Stimulated activated naive B cell treated with anti-CD40 and anti-IgM and Interleukin-4, amounts not matched to agents 10 μg/mL and 1 μg/mL and 100 μg/mL, for 72 hours (primary cell): ENCODE measurements at regions not wholly inside any gene's neighbourhood (a gene's known extent, or its start where the extent isn't known, plus 50 kb on each side); places are given as distances from the start of the nearest gene placed in this dataset.

Experiments
- ATAC-seq, 2 donors: fragments of 150-1000 bp; cut with Tn5 transposase; replicated peaks; 2 replicates each; pipeline ENCODE4 v1.10.0; 2021; ENCODE audit warnings: moderate library complexity in 1 of 2
- DNase-seq: peaks from one replicate; pipeline ENCODE4 v3.0.0; 2021
- H3K27ac Mint-ChIP-seq: one replicate; pipeline ENCODE4 v1.8.0; 2022; ENCODE audit warnings: mild to moderate bottlenecking, mixed read lengths
- H3K27me3 Mint-ChIP-seq, 2 donors: one replicate each; pipeline ENCODE4 v1.8.0; 2022; ENCODE audit warnings: mixed read lengths in 2 of 2
- H3K36me3 Mint-ChIP-seq, 2 donors: one replicate each; pipeline ENCODE4 v1.8.0; 2022; ENCODE audit warnings: mixed read lengths in 2 of 2, mild to moderate bottlenecking in 1 of 2
- H3K4me1 Mint-ChIP-seq, 2 donors: one replicate each; pipeline ENCODE4 v1.8.0; 2022; ENCODE audit warnings: mixed read lengths in 2 of 2, mild to moderate bottlenecking in 1 of 2
- H3K4me3 Mint-ChIP-seq, 2 donors: one replicate each; pipeline ENCODE4 v1.8.0; 2022; ENCODE audit warnings: mild to moderate bottlenecking in 2 of 2, mixed read lengths in 2 of 2, moderate library complexity in 1 of 2
- H3K9me3 Mint-ChIP-seq, 2 donors: one replicate each; pipeline ENCODE4 v1.8.0; 2022; ENCODE audit warnings: mixed read lengths in 2 of 2, mild to moderate bottlenecking in 1 of 2

DNA sequence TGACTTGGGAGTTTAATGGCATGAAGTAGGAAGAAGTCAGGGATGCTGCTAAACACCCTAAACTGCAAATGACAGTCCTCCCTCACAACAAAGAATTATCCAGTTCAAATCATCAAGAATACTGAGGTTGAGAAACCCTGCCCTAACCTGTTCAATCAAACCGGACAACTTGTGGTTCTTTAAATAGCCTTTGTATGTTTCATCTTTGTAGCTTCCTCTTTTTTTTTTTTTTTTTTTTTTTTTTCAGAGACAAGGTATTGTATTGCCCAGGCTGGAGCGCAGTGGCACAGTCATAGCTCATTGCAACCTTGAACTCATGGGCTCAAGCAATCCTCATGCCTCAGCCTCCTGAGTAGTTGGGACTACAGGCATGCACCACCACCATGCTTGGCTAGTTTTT, 52.5 kb upstream of the TTC29 start:
- ATAC-seq, result peak; percentile 52 to 62
- no peak overlapping the region for H3K27ac Mint-ChIP-seq
- H3K9me3 Mint-ChIP-seq, result peaks cover 7 to 13% of the 10 kb centered on the region in 2 donors

DNA sequence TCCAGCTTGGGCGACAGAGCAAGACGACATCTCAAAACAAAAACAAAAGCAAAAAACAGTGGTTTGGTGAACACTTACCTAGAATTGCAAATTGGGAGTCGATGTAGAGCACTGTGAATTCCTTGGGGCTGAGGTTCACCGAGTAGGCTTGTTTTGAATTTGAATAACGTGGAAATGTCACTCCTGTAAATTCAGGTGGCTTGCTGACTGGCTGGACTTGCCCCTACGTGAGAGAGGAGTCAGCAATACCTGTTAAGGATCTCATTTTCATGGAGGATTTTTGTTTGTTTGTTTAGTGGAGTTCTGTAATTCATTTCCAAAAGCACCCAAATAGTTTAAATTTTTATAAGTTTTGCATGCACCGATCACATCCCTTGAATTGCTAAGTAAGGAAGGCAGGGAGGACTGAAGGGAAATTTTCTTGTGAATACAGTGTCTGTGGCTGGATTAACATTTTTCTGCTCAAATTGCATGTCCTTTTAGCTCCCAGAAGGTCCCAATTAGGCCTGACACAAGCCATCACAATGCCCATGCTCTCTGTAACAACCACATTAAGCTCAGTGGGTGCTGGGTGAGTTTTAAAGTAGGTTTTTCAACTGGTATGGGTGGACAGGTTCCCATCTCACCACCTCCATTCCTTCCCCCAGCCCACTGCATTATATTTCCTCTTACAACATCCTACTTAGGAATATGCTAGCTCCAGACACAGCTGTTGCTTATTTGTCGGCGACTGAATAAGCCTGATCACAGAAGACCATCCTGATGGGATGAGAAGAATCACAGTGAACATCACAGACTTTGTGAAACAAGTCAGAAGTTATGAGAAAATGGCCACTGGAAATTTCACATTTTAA, 58.5 kb upstream of the TTC29 start:
- Mint-ChIP-seq H3K27ac (no peak overlapping the region), H3K27me3 (peaks cover 0 to 5% of the 10 kb centered on the region in 2 donors), H3K9me3 (peaks cover 0 to 3% of the 10 kb centered on the region in 2 donors), H3K4me3 (no peak overlapping the region), H3K4me1 (no peaks in the 10 kb centered on the region), H3K36me3 (no peaks in the 10 kb centered on the region)
- no peak for DNase-seq
- no peak for ATAC-seq

More for the DNA sequence above, 52.5 kb upstream of the TTC29 start:
- H3K4me1 Mint-ChIP-seq, result peaks cover 4 to 6% of the 10 kb centered on the region in 2 donors
- peaks cover 4 to 5% of the 10 kb centered on the region in 2 donors for H3K27me3 Mint-ChIP-seq
- no peak overlapping the region for H3K4me3 Mint-ChIP-seq
- peaks cover 0 to 3% of the 10 kb centered on the region in 2 donors for H3K36me3 Mint-ChIP-seq
- no peak for DNase-seq

DNA sequence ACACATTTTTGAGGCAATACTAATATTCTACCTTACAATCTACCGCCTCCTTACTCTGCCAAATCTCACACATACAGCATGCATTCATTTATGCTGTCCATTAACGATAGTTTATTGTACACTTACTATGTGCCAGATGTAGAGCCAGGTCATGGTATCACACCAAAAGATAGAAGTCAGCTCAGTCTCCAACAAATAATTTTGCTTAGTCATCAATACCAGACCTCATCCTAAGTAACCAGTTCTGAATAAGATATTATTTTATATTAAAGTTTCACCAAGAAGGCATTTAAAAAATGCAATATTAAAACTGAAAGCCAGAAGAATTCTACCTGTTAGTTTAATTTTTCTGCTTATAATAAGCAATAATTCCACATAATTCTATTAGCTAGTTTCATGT, 60.6 kb upstream of the TTC29 start:
- DNase-seq (no peak), ATAC-seq (no peak)
- Mint-ChIP-seq H3K27me3 (peaks cover 0 to 8% of the 10 kb centered on the region in 2 donors), H3K4me1 (no peaks in the 10 kb centered on the region), H3K4me3 (no peak overlapping the region), H3K27ac (no peak overlapping the region), H3K9me3 (peaks cover 0 to 2% of the 10 kb centered on the region in 2 donors), H3K36me3 (no peaks in the 10 kb centered on the region)

DNA sequence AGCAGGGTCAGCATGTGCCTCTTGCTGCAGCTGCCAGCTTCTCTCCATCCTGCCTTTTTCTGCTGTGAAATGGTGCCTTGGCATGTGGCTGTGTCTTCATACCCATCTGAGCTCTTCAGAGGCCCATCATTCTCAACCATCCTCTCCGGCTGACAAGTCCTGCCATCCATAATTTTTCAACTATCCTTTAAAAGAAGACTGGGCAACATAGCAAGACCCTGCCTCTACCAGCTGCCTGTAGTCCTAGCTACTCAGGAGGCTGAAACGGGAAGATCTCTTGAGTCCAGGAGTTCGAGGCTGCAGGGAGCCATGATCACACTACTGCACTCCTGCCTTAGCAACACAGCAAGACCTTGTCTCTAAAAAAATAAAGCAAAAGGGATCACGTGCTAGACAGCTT, 64.2 kb upstream of the TTC29 start:
- peaks cover 0 to 5% of the 10 kb centered on the region in 2 donors for H3K27me3 Mint-ChIP-seq
- ATAC-seq (no peak), DNase-seq (no peak)
- no peaks in the 10 kb centered on the region for H3K4me1 Mint-ChIP-seq
- H3K9me3 Mint-ChIP-seq, result no peaks in the 10 kb centered on the region
- no peak overlapping the region for H3K4me3 Mint-ChIP-seq
- H3K27ac Mint-ChIP-seq, result no peak overlapping the region
- H3K36me3 Mint-ChIP-seq, result no peaks in the 10 kb centered on the region

DNA sequence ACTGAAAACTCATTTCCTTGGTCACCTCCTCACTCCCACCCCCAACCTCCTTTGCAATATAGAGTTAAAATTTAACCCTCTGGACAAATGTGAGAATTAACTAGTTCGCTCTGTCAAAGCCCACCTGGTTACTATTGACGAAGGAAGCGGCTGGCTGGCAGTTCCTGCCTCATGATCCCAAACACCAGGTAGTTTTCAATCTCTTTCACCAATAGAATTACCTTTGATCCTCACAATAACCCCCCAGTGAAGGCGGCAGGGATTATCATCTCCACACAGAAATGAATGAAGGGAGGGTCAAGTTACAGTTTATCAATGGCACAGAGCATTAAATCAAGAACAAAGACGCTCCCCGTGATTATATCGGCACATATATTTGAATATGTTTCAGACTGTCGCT, 65.7 kb upstream of the TTC29 start:
- Mint-ChIP-seq H3K4me1 (no peaks in the 10 kb centered on the region), H3K27ac (no peak overlapping the region), H3K9me3 (no peaks in the 10 kb centered on the region), H3K27me3 (peaks cover 5 to 8% of the 10 kb centered on the region in 2 donors), H3K36me3 (no peaks in the 10 kb centered on the region), H3K4me3 (no peak overlapping the region)
- no peak for DNase-seq
- ATAC-seq, result no peak

DNA sequence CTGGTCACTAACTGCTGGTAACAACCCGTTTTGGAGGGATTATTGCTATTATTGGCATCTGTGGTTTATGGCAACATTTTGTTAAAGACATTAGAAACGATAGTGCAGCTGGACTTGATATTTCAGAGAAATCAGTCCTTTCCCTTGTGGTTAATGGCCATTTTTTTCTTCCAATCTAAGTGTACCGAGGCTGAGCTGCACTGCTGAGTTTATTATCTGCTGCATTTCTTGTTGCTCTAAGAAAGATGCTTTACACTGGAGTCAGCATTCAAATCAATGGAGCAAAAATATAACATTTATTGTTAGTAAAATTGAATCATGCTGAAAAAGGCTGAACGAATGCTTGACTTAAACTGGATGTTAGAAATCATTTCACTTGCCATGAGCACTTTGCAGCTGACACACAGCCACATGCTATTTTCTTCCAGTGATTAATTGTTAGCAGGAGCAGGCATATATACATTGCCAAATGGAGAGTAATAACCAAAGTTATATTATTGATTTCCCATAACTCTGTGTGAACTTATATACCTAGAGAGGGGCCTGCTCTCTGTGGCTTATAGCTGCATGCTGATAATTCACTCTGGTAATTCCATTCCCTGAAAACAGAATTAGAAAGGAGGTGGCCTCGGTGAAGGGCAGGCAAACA, 66.5 kb upstream of the TTC29 start:
- H3K27ac Mint-ChIP-seq, result no peak overlapping the region
- H3K4me3 Mint-ChIP-seq, result no peak overlapping the region
- H3K36me3 Mint-ChIP-seq, result no peaks in the 10 kb centered on the region
- H3K9me3 Mint-ChIP-seq, result no peaks in the 10 kb centered on the region
- no peaks in the 10 kb centered on the region for H3K4me1 Mint-ChIP-seq
- no peak for DNase-seq
- H3K27me3 Mint-ChIP-seq, result peaks cover 8 to 9% of the 10 kb centered on the region in 2 donors
- no peak for ATAC-seq

DNA sequence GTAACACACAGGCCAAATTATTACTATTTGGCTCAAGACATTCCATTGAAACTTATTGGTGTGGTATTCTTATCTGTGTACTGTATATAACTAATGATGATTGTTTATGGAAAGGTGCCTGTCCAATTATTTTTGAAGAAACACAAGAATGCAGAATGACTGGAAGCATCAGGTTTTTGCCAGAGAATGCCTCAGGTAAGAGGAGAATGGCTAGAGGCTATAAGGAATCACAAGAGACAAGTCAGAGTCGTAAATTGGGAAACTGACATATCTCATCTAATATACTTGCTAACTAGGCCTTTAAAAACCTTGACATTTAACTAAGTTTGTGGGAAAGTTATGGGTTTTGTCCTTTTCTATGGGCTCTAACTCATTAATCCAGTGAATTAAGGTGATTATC, 69.3 kb upstream of the TTC29 start:
- Mint-ChIP-seq H3K36me3 (no peaks in the 10 kb centered on the region), H3K4me1 (no peaks in the 10 kb centered on the region), H3K27me3 (peaks cover 8 to 13% of the 10 kb centered on the region in 2 donors), H3K4me3 (no peak overlapping the region), H3K9me3 (no peaks in the 10 kb centered on the region), H3K27ac (no peak overlapping the region)
- DNase-seq (no peak), ATAC-seq (no peak)

DNA sequence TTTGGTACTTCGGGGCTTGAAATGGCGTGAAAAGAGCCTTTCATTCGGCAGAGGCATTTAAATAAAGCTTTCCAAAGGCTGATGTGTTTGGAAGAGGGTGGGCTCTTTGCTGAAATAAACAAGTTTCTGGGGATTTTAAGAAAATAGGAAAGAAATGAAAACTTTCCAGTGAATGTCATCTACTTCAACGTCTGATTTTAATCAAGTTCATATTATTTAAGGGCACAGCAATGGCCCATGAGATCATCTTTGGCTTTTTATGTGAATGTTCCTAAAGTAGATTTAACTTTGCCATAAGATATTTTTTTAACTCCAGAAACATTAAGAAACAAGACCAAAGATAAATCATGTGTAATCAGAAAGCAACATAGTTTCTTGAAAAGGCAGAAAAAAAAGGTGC, 69.8 kb upstream of the TTC29 start:
- peaks cover 8 to 11% of the 10 kb centered on the region in 2 donors for H3K27me3 Mint-ChIP-seq
- H3K4me1 Mint-ChIP-seq, result no peaks in the 10 kb centered on the region
- DNase-seq (no peak), ATAC-seq (no peak)
- H3K27ac Mint-ChIP-seq, result no peak overlapping the region
- H3K9me3 Mint-ChIP-seq, result no peaks in the 10 kb centered on the region
- no peaks in the 10 kb centered on the region for H3K36me3 Mint-ChIP-seq
- H3K4me3 Mint-ChIP-seq, result no peak overlapping the region

DNA sequence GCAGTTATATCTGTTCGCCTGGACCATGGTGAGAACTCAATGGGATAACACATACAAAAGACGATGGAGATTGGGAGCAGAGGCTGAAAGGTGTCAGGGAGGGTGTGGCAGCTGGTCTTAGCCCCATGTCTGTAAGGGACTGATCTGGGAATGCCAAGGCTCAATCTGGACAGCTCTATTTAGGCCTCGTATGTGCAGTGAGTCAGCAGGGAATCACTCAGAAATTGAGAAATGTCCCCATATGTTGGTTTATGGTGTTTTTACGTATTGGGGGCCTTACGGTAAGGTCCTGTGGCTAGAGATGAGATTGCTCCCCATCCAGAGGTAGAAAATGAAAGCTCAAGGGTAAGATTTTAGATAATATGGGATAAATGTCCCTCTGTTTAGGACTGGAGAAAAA, 71.4 kb upstream of the TTC29 start:
- Mint-ChIP-seq H3K4me1 (no peaks in the 10 kb centered on the region), H3K9me3 (no peaks in the 10 kb centered on the region), H3K27me3 (peaks cover 11% of the 10 kb centered on the region in 2 donors), H3K27ac (no peak overlapping the region), H3K4me3 (no peak overlapping the region), H3K36me3 (no peaks in the 10 kb centered on the region)
- ATAC-seq (no peak), DNase-seq (no peak)

DNA sequence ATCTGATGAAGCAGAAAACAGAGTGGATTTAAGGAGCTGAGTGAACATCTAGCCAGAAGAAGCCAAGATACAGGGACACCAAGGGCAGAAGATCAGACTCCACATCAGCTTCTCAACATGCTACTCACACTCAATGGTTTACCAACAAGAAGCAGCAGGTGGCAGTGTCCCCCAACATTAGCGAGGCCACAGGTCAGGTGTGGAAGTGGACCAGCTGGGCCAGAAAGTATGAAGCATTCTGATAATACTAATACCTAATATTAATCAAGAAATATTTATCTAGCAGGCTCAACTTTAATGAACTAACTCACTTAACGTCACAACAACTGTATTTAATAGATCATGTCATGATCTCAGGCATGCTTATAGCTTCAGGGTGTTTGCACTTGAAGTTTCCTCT, 73.4 kb upstream of the TTC29 start:
- Mint-ChIP-seq H3K27me3 (peaks cover 11 to 17% of the 10 kb centered on the region in 2 donors), H3K4me3 (no peak overlapping the region), H3K36me3 (no peaks in the 10 kb centered on the region), H3K4me1 (no peaks in the 10 kb centered on the region), H3K27ac (no peak overlapping the region), H3K9me3 (no peaks in the 10 kb centered on the region)
- ATAC-seq (peak; percentile 80 to 86), DNase-seq (peak; percentile 29)

DNA sequence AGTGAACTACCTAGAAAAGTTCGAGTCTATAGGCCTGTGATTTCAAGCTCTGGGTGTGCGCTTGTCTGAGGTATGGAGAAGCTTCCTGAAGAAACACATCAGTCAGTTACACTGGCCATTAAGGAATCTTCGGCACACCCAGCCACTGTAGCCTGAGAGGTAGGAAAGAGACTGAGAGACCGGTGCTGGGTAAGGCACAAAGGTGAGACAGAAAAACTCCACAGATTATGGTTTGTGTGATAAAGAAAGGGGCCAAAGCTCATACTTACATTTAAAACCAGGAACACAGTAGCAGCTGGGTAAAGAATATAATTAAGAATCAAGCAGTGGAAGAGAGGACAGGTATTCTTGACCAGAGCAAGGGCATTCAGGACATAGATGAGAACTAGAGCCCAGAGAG, 74.8 kb upstream of the TTC29 start:
- H3K4me3 Mint-ChIP-seq, result no peak overlapping the region
- no peak for DNase-seq
- no peaks in the 10 kb centered on the region for H3K4me1 Mint-ChIP-seq
- H3K36me3 Mint-ChIP-seq, result no peaks in the 10 kb centered on the region
- peaks cover 5 to 17% of the 10 kb centered on the region in 2 donors for H3K27me3 Mint-ChIP-seq
- no peaks in the 10 kb centered on the region for H3K9me3 Mint-ChIP-seq
- H3K27ac Mint-ChIP-seq, result no peak overlapping the region
- ATAC-seq, result no peak

DNA sequence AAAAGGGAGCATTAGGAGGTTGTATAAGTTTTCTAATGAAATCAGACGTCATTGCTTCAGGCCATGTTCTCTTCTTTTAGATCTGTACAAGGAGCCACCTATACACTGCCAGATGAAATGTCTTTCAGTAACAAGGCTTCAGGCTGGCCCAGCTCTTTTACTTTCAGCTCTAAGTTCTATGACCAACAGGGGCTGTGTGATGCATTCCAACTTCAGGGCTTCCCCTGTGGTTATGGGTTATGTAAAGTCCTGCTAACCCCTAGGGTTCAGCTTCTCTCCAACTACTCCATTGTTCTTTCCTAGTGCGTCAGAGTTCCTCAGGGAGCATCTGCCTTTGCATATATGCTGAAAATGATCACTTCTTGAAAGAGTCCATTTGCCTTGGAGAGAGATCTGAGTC, 79.4 kb upstream of the TTC29 start:
- Mint-ChIP-seq H3K4me1 (no peaks in the 10 kb centered on the region), H3K9me3 (no peaks in the 10 kb centered on the region), H3K27me3 (peaks cover 3 to 6% of the 10 kb centered on the region in 2 donors), H3K36me3 (no peaks in the 10 kb centered on the region), H3K4me3 (no peak overlapping the region), H3K27ac (no peak overlapping the region)
- ATAC-seq (no peak), DNase-seq (no peak)

DNA sequence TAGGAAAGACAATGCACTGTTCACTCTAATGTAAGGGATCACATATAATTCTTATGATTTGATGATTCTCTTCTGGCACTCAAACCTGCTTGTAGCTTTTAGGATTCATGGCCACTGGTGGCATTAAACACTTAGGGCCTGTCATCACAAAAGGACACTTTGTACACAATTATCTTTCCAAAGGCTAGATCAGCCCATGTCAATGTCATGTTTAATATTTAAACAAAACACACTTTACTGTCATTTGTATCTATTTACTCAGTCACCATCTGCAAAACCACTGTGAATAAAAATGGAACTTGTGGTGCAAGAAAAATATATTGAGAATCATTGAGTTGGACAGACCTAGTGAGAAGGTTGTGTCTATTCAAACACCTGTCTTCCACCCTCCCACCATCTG, 83.6 kb upstream of the TTC29 start:
- Mint-ChIP-seq H3K36me3 (no peaks in the 10 kb centered on the region), H3K4me1 (no peaks in the 10 kb centered on the region), H3K9me3 (no peaks in the 10 kb centered on the region), H3K27ac (no peak overlapping the region), H3K4me3 (no peak overlapping the region), H3K27me3 (no peaks in the 10 kb centered on the region)
- ATAC-seq (no peak), DNase-seq (no peak)

DNA sequence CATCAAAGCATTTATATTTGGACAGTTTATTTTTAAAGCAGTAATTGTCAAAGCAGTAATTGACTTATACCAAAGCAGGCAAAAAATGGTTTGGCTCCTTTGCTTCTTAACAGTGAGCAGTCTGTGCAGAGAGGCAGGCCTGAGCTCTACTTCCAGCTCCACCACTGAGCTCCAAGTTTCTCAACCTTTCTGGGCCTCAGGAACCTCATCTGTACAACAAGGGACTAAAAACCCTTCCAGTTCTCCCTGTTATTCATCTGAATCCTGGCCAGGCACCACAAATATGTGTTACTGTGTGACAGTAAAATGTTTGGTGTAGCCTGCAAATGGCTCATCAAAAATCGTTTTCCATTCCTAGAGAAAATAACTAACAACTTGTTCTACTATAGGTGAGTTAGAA, 88.7 kb upstream of the TTC29 start:
- no peaks in the 10 kb centered on the region for H3K4me1 Mint-ChIP-seq
- ATAC-seq, result no peak
- DNase-seq, result no peak
- no peak overlapping the region for H3K27ac Mint-ChIP-seq
- peaks cover 24 to 26% of the 10 kb centered on the region in 2 donors for H3K27me3 Mint-ChIP-seq
- no peaks in the 10 kb centered on the region for H3K36me3 Mint-ChIP-seq
- no peaks in the 10 kb centered on the region for H3K9me3 Mint-ChIP-seq
- H3K4me3 Mint-ChIP-seq, result no peak overlapping the region

DNA sequence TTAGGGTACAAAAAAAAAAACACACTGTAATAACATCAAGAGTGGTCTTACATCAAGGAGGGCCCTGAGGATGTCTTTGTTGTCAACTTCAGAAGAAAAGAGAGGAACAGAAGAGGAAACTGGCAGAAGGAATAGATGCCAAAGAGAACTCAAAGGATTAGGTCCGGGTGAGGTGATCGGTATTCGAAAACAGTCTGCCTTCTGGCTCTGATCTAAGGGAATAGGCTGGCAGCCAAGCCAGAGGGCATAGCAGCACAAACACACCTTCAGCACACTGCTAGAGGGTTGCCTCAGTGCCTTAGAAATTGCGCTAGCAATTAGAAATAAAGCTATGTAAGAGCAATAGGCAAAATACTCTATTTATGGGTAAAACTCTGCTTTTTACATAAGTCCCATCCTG, 91.4 kb upstream of the TTC29 start:
- ATAC-seq (no peak), DNase-seq (no peak)
- H3K9me3 Mint-ChIP-seq, result no peaks in the 10 kb centered on the region
- no peak overlapping the region for H3K27ac Mint-ChIP-seq
- no peaks in the 10 kb centered on the region for H3K4me1 Mint-ChIP-seq
- no peaks in the 10 kb centered on the region for H3K36me3 Mint-ChIP-seq
- H3K4me3 Mint-ChIP-seq, result no peak overlapping the region
- peaks cover 34 to 43% of the 10 kb centered on the region in 2 donors for H3K27me3 Mint-ChIP-seq
